GM12892 (cell line): ENCODE measurements at regions not wholly inside any gene's neighbourhood (a gene's known extent, or its start where the extent isn't known, plus 50 kb on each side); places are given as distances from the start of the nearest gene placed in this dataset.

Experiments
- POLR2A ChIP-seq: IDR thresholded peaks from 2 replicates; pipeline ENCODE4 v1.6.1; 2011; ENCODE audit warnings: low read depth, low read length, control low read depth
- POLR2AphosphoS5 ChIP-seq: IDR thresholded peaks from 2 replicates; pipeline ENCODE4 v1.6.1; 2011; ENCODE audit warnings: low read depth, low read length, control low read depth
- TAF1 ChIP-seq: IDR thresholded peaks from 2 replicates; pipeline ENCODE4 v1.6.1; 2011; ENCODE audit warnings: low read depth, mild to moderate bottlenecking, control low read depth, low read length, borderline replicate concordance

GRCh38 chr2:176421297-176422050, 152.2 kb downstream of the MTX2 start:
- TF ChIP-seq POLR2AphosphoS5 (no peak), POLR2A (no peak), TAF1 (no peak)
